T-helper 17 cell (primary cell): ENCODE measurements at regions not wholly inside any gene's neighbourhood (a gene's known extent, or its start where the extent isn't known, plus 50 kb on each side); places are given as distances from the start of the nearest gene placed in this dataset.

Experiments
- ATAC-seq: fragments of 150-1000 bp; cut with Tn5 transposase; 2 replicates; pipeline ENCODE4 v1.10.0; 2021; ENCODE audit warnings: mild to moderate bottlenecking, moderate library complexity
- DNase-seq, 3 donors: peaks; one replicate each; pipeline versions ENCODE4 v3.0.0 to v3.0.0-alpha.2; 2020 to 2021
- H3K9me3 ChIP-seq: one replicate; pipeline ENCODE4 v1.7.0; 2013; ENCODE audit warnings: low read length, mild to moderate bottlenecking; ENCODE audit not compliant: control insufficient read depth, poor library complexity, severe bottlenecking
- H3K27ac Mint-ChIP-seq: one replicate; pipeline ENCODE4 v1.8.0; 2022; ENCODE audit warnings: mild to moderate bottlenecking, moderate library complexity, mixed read lengths
- H3K27me3 Mint-ChIP-seq: one replicate; pipeline ENCODE4 v1.8.0; 2022; ENCODE audit warnings: mixed read lengths
- H3K36me3 Mint-ChIP-seq: one replicate; pipeline ENCODE4 v1.8.0; 2022; ENCODE audit warnings: low read depth, mixed read lengths
- H3K4me1 Mint-ChIP-seq: one replicate; pipeline ENCODE4 v1.8.0; 2022; ENCODE audit warnings: mild to moderate bottlenecking, mixed read lengths
- H3K4me3 Mint-ChIP-seq: one replicate; pipeline ENCODE4 v1.8.0; 2022; ENCODE audit warnings: mild to moderate bottlenecking, moderate library complexity, mixed read lengths

DNA sequence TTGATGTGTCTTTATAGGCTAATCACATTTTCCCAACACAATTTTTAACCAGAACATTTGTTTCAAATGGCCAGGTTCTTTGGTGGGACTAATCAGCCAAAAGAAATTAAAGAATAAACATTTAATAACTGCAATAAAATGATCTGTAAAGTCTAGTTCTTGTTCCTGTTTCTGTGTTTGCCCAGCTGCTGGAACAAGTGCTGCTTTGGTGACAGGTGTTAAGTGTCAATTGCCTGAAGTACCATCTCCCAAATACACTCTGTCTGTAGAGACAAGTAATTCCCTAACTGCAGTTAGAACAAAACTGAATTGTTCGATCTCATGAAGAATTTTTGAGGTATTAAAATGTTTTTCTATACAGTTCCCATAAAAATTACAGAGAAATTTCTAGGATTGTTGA is 402.3 kb upstream of the CHD1 start:
- H3K9me3 ChIP-seq, result no peaks in the 10 kb centered on the region
- no peak for DNase-seq
- Mint-ChIP-seq H3K4me1 (no peaks in the 10 kb centered on the region), H3K27ac (no peak overlapping the region), H3K36me3 (no peaks in the 10 kb centered on the region), H3K4me3 (no peak overlapping the region), H3K27me3 (no peaks in the 10 kb centered on the region)
- no peak for ATAC-seq

- H3K9me3 ChIP-seq, result no peaks in the 10 kb centered on the region
- H3K36me3 Mint-ChIP-seq, result no peaks in the 10 kb centered on the region
- no peak overlapping the region for H3K27ac Mint-ChIP-seq
- ATAC-seq, result no peak
- no peaks in the 10 kb centered on the region for H3K27me3 Mint-ChIP-seq
- no peak overlapping the region for H3K4me3 Mint-ChIP-seq
- no peak for DNase-seq
- H3K4me1 Mint-ChIP-seq, result no peaks in the 10 kb centered on the region
Observed at GRCh38 chr5:99320436-99320835, 391.6 kb upstream of the CHD1 start.

DNA sequence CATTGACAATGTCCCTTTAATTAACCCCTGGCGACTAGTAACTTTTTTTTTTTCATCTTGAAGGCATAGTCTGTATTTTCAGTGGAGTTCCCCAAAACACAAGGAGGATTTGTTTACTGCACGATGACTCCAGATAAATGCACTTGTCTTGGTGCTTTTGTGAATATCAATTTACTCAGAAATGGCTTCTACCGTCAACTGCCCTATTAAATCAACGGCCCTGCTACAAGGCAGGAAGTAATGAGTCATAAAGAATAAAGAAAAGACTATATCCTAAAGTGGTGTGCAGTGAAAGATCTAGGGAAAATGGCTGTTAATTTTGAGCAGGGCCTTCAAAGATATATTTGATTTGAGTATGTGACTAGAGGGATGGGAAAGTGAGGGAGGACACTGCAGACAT is 388.3 kb upstream of the CHD1 start:
- Mint-ChIP-seq H3K4me1 (no peaks in the 10 kb centered on the region), H3K4me3 (no peak overlapping the region), H3K36me3 (no peaks in the 10 kb centered on the region), H3K27ac (no peak overlapping the region), H3K27me3 (no peaks in the 10 kb centered on the region)
- H3K9me3 ChIP-seq, result no peaks in the 10 kb centered on the region
- DNase-seq (no peak), ATAC-seq (no peak)

GRCh38 chr5:99316484-99316883 is 387.7 kb upstream of the CHD1 start:
- Mint-ChIP-seq H3K27me3 (no peaks in the 10 kb centered on the region), H3K4me3 (no peak overlapping the region), H3K36me3 (no peaks in the 10 kb centered on the region), H3K4me1 (no peaks in the 10 kb centered on the region), H3K27ac (no peak overlapping the region)
- DNase-seq (no peak), ATAC-seq (no peak)
- H3K9me3 ChIP-seq, result no peaks in the 10 kb centered on the region

DNA sequence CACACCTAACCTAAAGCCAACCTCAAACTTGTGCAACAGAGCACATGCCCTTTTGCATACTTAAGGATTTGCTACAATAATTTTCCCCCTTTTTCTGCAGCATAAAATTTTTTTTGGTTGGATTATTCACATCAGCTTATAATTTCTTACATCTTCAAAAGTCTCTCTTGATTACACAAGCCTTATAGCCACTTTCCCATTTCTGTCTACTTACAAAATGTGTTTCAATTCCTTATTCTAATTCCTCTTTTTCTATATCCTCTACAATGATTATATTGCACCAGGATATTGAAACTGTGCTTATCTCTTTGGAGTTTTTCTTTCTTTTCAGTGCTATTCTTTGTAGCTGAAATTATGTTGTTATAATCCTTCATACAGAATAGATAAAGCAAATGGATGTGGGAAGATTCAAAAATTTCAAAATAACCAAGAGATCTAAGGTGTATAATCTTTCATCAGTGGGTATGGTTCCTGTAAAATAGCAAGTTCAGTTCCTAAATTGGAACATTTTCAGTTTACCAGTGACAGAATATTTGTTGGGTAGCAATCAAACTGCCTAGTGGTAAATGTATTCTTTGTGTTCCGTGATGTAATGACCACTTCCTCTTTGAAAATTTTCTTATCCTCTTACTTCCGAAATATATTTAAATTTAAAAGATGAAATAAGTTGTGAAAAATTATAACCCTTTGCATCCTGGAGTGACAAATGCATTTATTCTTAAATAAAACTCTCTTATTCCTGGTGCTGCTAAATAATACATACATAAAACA is 386.8 kb upstream of the CHD1 start:
- Mint-ChIP-seq H3K36me3 (no peaks in the 10 kb centered on the region), H3K4me3 (no peak overlapping the region), H3K27me3 (no peaks in the 10 kb centered on the region), H3K4me1 (no peaks in the 10 kb centered on the region), H3K27ac (no peak overlapping the region)
- no peak for ATAC-seq
- no peak for DNase-seq
- no peaks in the 10 kb centered on the region for H3K9me3 ChIP-seq

GRCh38 chr5:99314721-99315120 is 385.9 kb upstream of the CHD1 start:
- no peaks in the 10 kb centered on the region for H3K4me1 Mint-ChIP-seq
- H3K36me3 Mint-ChIP-seq, result no peaks in the 10 kb centered on the region
- DNase-seq, result no peak
- H3K4me3 Mint-ChIP-seq, result no peak overlapping the region
- H3K27ac Mint-ChIP-seq, result no peak overlapping the region
- H3K27me3 Mint-ChIP-seq, result no peaks in the 10 kb centered on the region
- no peak for ATAC-seq
- H3K9me3 ChIP-seq, result no peaks in the 10 kb centered on the region

DNA sequence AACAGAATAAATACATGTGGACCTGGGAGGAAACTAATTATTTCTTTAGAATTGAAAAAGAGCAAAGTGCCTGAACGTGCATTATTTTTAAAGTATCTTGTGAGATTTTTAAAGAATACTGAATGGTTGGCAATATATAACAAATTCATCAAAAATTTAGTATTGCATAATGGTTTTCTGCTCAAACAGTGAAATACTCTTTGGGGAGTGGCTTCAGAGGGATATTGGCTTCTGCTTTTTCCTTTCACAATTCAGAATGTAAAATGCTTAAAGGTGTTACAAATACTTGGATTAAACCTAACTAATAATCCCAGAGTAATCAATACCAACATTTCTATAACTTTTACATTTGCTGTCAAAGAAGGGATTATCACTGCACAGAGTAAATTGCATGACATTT is 379.3 kb upstream of the CHD1 start:
- no peaks in the 10 kb centered on the region for H3K27me3 Mint-ChIP-seq
- ATAC-seq (no peak), DNase-seq (no peak)
- no peak overlapping the region for H3K4me3 Mint-ChIP-seq
- no peaks in the 10 kb centered on the region for H3K9me3 ChIP-seq
- no peaks in the 10 kb centered on the region for H3K36me3 Mint-ChIP-seq
- H3K4me1 Mint-ChIP-seq, result no peaks in the 10 kb centered on the region
- no peak overlapping the region for H3K27ac Mint-ChIP-seq

GRCh38 chr5:99305045-99305580 is 376.3 kb upstream of the CHD1 start:
- H3K4me3 Mint-ChIP-seq, result no peak overlapping the region
- no peak overlapping the region for H3K27ac Mint-ChIP-seq
- ATAC-seq (no peak), DNase-seq (no peak)
- H3K9me3 ChIP-seq, result no peaks in the 10 kb centered on the region
- H3K27me3 Mint-ChIP-seq, result no peaks in the 10 kb centered on the region
- H3K36me3 Mint-ChIP-seq, result no peaks in the 10 kb centered on the region
- H3K4me1 Mint-ChIP-seq, result no peaks in the 10 kb centered on the region

DNA sequence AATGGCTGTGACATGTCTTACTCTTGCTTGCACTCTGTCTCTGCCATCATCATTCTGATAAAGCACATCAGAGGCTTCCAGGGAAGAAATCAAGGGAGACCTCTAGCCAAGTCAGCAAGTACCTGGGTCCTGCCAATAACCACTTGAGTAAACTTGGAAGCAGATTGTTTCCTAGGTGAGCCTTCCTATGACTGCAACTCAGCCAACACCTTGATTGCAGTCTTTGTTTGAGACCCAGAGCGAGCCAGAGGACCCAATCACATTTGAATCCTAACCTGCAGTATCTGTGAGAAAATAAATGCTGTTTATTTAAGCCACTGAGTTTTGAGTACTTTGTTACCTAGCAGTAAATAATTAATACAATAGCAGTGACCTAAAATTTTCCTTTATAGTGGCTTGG is 356.8 kb upstream of the CHD1 start:
- Mint-ChIP-seq H3K27me3 (no peaks in the 10 kb centered on the region), H3K4me3 (no peak overlapping the region), H3K36me3 (no peaks in the 10 kb centered on the region), H3K27ac (no peak overlapping the region), H3K4me1 (no peaks in the 10 kb centered on the region)
- H3K9me3 ChIP-seq, result no peaks in the 10 kb centered on the region
- DNase-seq, result no peak
- ATAC-seq, result no peak

DNA sequence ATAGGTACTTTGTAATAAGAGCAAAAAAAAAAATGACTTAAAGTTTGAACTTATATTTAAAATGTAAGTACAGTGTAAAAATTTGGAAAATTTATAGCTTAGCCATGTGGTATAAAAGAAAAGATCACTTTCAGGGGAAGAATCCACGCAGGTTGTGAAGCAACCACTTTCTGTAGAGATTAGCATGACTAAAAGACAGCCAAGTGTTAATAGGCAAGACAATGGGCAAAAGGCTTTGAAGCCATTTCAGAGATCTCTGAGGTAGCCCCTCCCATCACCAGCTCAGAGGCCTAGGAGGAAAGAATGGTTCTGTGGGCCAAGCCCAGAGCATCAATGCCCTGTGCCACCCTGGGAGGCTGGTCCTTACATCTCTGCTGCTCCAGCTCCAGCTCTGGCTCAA is 346.3 kb upstream of the CHD1 start:
- no peaks in the 10 kb centered on the region for H3K27me3 Mint-ChIP-seq
- H3K27ac Mint-ChIP-seq, result no peak overlapping the region
- DNase-seq, result no peak
- no peak overlapping the region for H3K4me3 Mint-ChIP-seq
- no peaks in the 10 kb centered on the region for H3K9me3 ChIP-seq
- no peaks in the 10 kb centered on the region for H3K36me3 Mint-ChIP-seq
- no peak for ATAC-seq
- H3K4me1 Mint-ChIP-seq, result no peaks in the 10 kb centered on the region

DNA sequence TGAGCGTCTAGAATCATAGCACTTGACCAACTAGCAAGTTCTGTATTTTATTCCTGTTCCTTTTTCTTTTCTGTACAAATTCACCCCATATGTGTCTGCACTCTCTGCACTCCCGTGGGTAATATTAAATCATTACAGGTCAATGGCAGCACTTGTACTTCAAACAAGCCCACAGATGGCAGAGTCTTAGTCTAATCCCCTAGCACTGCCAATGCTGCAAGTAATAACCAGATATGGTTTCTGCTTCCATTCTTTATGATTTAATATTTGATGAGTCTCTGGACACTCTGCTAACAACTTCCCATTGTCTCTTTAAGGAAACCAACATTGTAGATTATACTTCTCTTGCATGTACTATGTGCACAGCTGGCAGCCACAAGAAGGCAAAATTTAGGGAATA is 343.8 kb upstream of the CHD1 start:
- DNase-seq, result no peak
- ATAC-seq, result no peak
- no peak overlapping the region for H3K4me3 Mint-ChIP-seq
- H3K9me3 ChIP-seq, result no peaks in the 10 kb centered on the region
- H3K27ac Mint-ChIP-seq, result no peak overlapping the region
- no peaks in the 10 kb centered on the region for H3K4me1 Mint-ChIP-seq
- H3K27me3 Mint-ChIP-seq, result no peaks in the 10 kb centered on the region
- no peaks in the 10 kb centered on the region for H3K36me3 Mint-ChIP-seq

DNA sequence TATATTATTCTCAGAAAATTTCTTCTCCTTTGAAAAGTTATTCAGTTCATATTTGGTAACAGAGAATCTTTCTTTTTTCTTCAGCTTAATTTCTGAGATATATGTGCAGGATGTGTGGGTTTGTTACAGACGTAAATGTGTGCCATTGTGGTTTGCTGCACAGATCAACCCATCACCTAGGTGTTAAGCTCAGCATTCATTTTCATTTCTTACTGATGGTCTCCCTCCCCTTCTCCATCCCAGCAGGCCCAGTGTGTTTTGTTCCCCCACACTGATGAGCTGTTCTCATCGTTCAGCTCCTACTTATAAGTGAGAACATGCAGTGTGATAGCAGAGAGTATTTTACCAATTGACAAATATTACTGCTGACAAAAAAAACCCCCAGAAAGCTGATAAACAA is 330.0 kb upstream of the CHD1 start:
- no peaks in the 10 kb centered on the region for H3K9me3 ChIP-seq
- Mint-ChIP-seq H3K27me3 (no peaks in the 10 kb centered on the region), H3K27ac (no peak overlapping the region), H3K4me3 (no peak overlapping the region), H3K4me1 (no peaks in the 10 kb centered on the region), H3K36me3 (no peaks in the 10 kb centered on the region)
- ATAC-seq (no peak), DNase-seq (no peak)

- no peaks in the 10 kb centered on the region for H3K4me1 Mint-ChIP-seq
- H3K27me3 Mint-ChIP-seq, result no peaks in the 10 kb centered on the region
- no peak overlapping the region for H3K27ac Mint-ChIP-seq
- ATAC-seq, result no peak
- no peaks in the 10 kb centered on the region for H3K36me3 Mint-ChIP-seq
- no peak for DNase-seq
- H3K9me3 ChIP-seq, result no peaks in the 10 kb centered on the region
- H3K4me3 Mint-ChIP-seq, result no peak overlapping the region
Observed at GRCh38 chr5:99248066-99248465, 319.3 kb upstream of the CHD1 start.

DNA sequence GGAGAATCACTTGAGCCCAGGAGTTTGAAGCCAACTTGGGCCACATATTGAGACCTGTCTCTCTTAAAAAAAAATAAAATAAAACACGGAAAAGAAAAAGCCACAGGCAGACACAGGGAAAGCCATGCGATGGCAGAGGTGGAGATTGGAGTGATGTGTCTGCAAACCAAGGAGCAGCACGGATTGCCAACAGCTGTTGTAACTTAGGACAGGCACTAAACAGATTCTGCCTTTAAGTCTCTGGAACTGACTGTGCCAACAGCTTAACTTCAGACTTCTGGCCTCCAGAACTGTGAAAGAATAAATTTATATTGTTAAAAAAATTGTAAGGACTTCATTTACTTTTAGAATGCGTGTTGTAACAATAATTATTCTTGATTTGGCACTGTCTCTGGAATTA is 318.5 kb upstream of the CHD1 start:
- Mint-ChIP-seq H3K27ac (no peak overlapping the region), H3K36me3 (no peaks in the 10 kb centered on the region), H3K4me1 (no peaks in the 10 kb centered on the region), H3K4me3 (no peak overlapping the region), H3K27me3 (no peaks in the 10 kb centered on the region)
- ATAC-seq (no peak), DNase-seq (no peak)
- H3K9me3 ChIP-seq, result no peaks in the 10 kb centered on the region
